Germinal center (tissue), 1 donor: ENCODE measurements at regions not wholly inside any gene's neighbourhood (a gene's known extent, or its start where the extent isn't known, plus 50 kb on each side); places are given as distances from the start of the nearest gene placed in this dataset.
"Not testable (repeated sequence)": the region's sequence is repeated elsewhere in the genome, so short reads cannot be mapped to it uniquely, and the experiment has no call there.

Source experiments
- DNase-seq: peaks from one replicate; pipeline ENCODE4 v3.0.0; 2012; ENCODE audit warnings: mixed read lengths, low spot score

DNA sequence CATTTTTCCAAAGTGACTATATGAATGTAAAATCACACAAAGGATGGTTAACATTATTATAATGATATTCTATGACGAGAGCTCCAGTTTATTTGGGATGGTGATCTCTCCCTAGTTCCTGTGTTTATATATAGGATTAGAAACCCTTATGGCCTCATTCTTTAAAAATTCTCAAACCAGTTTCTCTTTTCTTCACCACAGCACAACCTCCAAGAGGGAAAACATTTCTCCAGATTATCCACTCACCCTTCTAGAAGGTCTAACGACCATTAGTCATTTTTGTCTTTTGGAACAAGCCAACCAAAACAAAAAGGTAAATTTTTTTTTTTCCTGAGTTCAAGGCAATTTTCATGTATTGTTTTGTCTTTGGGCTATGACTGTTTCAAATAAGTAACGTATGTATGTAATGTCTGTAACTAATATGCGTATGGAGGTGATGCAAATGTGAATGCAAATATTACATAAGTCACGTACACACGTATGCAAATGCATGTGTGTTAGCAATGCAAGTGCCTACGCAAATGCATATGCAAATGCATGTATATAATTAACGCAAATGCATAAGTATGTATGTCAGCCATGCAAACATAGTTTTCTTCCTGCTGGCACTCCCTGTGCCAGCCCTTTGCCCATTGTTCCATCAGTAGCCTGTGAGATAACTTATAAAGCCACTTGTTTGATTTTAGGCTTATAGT lies 72.5 kb upstream of the MORC3 start:
- DNase-seq: no peak

DNA sequence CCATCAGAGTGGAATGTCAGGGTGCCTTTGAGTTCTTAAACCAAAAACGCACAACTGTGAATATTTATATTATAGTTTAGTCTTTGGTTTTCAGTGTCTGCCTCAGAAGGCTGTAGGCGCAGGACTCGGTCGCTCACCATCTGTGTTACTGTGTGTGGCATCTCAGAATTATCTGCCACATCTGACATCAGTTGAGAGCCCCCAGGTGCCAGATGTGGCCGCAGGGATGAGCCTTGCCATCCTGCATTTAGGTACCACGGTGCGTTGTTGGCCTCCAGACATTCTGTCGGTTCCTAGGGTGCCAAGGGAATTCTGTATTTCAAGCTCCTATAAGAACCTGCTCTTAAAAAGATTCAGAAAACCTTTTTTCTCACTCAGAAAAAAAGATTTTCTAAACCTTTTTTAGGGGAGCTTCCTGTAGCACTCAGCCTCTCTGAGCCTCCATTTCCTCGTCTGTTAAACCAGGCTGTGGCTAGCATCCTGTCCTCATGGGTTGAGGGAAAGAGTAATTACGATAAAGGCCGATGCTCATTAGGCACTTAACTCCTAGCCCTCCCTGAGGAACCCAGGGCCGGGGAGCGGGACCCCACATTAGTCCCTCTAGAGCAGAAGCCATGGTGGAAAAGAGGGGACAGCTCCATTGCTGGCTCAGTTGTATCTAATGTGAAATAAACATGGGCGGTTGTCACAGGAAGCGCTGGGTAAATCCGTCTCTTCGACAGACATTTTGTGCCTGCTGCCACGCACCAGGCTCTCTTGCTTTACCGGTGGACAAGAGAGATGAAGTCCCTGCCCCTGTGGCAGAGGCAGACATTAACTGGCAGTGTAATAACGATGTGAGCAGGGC lies 70.2 kb upstream of the MORC3 start:
- no peak for DNase-seq

DNA sequence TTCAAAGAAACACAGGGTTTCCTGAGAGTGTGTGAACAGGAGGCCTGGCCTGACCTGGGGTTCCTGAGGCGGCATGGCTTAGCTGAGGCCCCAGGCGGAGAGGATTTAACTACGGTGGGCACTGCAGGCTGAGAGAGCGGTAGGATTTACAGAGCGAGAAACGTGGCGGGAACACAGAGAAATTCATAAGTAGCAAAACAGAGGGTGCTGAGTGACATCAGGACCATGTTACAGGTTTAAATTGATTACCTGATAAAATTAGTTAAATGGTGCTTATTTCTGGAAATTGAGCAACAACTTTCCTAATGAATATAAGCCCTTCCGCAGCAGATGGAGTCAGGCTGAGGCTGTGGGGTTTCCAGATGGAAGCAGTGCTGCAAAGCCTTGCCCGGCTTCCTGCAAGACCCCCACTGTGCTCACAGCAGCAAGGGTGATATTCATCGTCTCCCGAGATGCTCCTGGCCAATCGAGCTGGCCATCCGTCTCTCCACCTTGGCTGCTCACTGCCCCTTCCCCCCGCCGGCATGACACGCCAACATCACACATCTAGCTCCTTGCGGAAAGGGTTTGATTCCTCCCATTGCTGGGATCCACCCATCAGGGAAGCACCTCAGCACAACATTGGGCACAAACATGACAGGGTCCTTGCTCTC lies 69.4 kb upstream of the MORC3 start:
- no peak for DNase-seq

DNA sequence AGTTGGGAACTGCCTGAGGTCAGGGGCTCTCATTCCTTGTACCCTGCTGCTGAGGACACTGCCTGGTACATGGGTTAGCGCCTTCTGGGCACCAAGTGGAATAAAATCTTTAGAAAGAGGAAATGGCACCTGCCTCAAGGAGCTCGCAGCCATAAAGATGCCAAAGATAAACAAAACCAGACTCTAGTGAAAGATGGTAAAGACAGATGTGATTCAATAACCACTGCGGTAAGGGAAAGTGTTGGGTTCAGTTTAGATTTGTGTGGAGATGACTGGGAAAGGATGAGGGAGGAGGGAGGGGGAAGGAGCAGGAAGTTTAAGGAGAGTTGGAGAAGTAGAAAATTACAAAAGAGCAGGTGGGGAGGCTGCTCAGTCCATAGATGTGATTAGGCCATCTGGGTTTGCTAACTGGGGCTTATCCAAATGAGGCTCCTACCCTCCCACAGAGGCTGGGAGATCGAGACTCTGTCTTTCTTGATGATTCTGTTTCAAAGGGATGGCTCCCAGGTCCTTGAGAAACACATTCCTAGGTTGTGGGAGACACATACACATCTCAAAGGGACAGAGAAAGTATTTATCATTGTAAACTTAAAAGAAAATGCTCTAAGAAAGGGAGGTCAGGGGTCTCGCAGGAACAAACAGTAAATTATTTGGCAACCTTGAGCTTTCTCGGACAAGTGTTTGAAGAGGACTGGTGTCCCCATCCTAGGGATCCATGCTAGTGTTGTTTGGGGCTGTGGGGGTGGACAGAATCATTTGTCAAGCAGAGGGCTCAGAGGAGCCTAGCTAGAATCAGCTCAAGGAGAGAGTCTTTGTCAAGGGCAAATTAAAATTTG lies 65.7 kb upstream of the MORC3 start:
- peak; percentile 25 for DNase-seq

DNA sequence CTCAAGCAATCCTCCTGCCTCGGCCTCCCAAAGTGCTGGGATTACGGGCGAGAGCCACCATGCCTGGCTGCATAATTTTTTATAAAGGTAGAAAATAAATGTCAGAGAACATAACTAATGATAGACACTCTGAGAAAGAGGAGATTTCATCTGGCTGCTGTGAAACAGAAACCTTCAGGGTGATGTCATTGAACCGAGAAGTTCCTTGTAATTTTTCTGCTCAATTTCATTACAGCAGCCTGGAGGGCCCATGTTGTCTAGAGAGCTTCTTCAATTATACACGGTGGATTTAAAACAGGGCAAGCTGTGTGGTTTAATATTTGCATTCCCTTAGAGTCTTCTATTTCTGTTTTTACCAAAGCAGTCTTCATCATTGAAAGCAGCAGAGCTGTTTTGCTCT lies 64.3 kb upstream of the MORC3 start:
- DNase-seq: peak; percentile 65

DNA sequence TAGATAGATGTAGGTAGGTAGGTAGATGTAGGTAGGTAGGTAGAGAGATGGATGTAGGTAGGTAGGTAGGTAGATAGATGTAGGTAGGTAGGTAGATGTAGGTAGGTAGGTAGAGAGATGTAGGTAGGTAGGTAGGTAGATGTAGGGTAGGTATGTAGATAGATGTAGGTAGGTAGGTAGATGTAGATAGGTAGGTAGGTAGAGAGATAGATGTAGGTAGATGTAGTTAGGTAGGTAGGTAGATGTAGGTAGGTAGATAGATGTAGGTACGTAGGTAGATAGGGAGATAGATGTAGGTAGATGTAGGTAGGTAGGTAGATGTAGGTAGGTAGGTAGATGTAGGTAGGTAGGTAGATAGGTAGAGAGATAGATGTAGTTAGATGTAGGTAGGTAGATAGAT lies 62.3 kb upstream of the MORC3 start:
- DNase-seq: no peak

DNA sequence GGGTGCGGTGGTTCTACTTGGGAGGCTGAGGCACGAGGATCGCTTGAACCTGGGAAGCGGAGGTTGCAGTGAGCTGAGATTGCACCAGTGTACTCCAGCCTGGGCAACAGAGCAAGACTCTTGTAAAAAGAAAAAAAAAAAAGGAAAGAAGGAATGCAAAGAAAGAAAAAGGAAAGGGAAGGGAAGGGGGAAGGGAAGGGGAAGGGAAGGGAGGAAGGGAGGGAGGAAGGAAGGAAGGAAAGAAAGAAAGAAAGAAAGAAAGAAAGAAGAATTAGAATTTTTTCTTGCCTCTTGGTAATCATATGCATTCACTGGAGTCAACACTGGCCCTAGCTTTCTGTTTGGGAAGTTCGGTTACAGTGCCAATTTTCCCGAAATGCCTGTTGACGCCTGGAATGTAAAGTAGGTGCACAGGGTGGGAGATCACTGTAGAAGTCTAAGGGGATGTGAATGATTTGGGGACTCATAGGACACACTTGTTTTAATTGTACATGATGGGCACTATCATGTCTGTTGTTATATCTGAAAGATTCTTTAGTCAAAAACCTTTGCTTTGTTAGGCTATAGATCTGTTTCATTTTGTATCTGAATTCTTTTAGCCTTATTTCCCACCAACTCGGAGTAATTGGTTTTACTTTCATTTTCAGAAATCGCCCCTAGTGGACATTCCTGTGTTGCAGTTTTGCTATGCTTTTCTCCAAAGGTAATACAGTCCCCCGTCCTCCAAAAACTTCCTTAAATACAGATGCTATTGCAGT lies 59.8 kb upstream of the MORC3 start:
- peak; percentile 62 for DNase-seq

DNA sequence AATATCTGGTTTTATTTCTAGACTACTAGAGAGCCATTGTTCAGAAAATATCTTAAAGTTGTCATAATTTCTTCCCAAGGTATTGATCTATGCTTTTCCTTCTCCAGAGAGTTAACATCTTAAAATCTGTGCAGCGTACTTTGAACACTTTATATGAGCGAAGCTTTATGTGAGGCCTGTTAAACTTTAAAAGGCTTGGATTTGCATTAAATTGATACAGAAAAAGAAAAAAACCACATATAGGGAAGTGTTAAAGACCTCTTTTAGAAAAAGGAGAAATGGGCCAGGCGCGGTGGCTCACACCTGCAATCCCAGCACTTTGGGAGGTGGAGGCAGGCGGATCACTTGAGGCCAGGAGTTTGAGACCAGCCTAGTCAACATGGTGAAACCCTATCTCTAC lies 59.2 kb upstream of the MORC3 start:
- peak; percentile 15 for DNase-seq

DNA sequence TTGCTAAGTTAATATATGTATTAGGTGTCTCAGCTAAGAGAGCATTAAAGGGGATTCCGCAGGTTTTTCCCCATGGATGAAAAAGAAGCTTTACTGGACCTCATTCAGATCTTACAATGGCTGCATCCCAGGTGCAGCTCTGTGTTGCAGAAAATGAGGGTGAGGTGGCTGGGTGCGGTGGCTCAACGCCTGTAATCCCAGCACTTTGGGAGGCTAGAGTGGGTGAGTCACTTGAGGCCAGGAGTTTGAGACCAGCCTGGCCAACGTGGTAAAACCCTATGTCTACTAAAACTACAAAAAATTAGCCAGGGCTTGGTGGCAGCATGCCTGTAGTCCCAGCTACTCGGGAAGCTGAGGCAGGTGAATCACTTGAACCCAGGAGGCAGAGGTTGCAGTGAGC lies 58.5 kb upstream of the MORC3 start:
- DNase-seq: no peak

DNA sequence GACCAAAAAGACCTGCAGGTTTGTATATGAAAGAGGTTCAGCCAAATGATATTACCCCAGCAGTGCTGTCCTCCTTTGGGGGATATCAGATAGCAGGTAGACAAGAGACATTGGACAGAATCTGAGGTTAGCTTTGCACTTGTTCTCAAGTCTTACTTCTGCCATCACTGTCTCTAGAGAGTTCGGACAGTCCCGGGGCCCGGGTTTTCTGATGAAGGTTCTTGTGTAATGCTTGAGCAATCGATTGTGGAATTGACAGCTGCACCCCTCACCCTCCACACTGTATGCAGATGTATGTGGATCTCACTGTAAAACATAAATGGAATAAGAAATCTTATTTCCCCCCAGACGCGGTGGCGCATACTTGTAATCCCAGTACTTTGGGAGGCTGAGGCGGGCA lies 56.2 kb upstream of the MORC3 start:
- no peak for DNase-seq

DNA sequence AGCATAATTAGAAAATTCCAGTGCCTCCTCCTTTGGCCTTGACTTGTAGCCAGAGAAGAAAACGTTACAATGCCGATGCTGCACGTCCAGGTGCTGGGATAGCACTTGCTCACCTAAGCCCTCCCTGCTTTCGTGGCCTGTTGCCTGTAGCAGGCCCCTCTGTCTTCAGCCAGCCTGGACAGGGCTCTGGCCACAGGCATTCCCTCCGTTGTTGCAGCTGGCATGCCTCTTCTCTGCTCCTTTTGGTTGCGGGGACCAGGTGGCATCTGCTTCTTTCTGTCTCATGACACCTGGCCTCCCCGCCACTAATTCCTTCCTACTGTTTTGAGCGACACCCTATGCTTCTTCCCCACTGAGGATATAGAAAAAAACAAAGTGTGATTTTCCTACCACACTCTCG lies 54.6 kb upstream of the MORC3 start:
- DNase-seq: no peak

DNA sequence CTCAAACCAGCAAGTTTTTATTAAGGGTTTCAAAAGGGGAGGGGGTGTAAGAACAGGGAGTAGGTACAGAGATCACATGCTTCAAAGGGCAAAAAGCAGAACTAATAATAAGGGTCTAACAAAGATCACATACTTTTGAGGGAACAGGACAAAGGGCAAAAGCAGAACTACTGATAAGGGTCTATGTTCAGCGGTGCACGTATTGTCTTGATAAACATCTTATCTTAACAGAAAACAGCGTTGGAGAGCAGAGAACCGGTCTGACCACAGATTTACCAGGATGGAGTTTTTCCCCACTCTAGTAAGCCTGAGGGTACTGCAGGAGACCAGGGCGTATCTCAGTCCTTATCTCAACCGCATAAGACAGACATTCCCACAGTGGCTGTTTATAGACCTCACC lies 52.2 kb upstream of the MORC3 start:
- DNase-seq: not testable (repeated sequence)

DNA sequence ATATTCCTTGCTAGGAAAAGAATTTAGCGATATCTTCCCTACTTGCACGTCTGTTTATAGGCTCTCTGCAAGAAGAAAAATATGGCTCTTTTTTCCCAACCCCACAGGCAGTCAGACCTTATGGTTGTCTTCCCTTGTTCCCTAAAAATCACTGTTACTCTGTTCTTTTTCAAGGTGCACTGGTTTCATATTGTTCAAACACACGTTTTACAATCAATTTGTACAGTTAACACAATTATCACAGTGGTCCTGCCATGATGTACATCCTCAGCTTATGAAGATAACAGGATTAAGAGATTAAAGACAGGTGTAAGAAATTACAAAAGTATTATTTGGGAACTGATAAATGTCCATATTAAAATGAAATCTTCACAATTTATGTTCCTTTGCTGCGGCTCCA lies 51.7 kb upstream of the MORC3 start:
- DNase-seq: not testable (repeated sequence)
